ENCODE measurements at regions not wholly inside any gene's neighbourhood (a gene's known extent, or its start where the extent isn't known, plus 50 kb on each side); places are given as distances from the start of the nearest gene placed in this dataset.

- no peaks in the 10 kb centered on the region for H3K36me3 ChIP-seq (ENCODE audit: control insufficient read depth in 2 of 2, insufficient read depth in 1 of 2, low read length in 2 of 2)
- no peaks in the 10 kb centered on the region for H3K9me3 ChIP-seq (ENCODE audit: control insufficient read depth, insufficient read depth, low read depth, low read length)
- POLR2A ChIA-PET: no interaction called here
- TF ChIP-seq, protein P1, sequence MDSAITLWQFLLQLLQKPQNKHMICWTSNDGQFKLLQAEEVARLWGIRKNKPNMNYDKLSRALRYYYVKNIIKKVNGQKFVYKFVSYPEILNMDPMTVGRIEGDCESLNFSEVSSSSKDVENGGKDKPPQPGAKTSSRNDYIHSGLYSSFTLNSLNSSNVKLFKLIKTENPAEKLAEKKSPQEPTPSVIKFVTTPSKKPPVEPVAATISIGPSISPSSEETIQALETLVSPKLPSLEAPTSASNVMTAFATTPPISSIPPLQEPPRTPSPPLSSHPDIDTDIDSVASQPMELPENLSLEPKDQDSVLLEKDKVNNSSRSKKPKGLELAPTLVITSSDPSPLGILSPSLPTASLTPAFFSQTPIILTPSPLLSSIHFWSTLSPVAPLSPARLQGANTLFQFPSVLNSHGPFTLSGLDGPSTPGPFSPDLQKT (IDR thresholded peaks at IDR 0.05; ENCODE audit: borderline replicate concordance, low read depth, low read length): no peak
- CTCF ChIA-PET: interaction anchor here (2.1 kb wide), 1 partner anchor 10 kb away, joined by 4 read pairs; no protein-coding TSS in a partner anchor
- no peaks in the 10 kb centered on the region for H3K4me1 ChIP-seq (ENCODE audit: control insufficient read depth, insufficient read depth, low read length)
- H3K27ac ChIP-seq (ENCODE audit: extremely low read depth, low read depth, low read length): no peak overlapping the region
- H3K4me3 ChIP-seq (ENCODE audit: low read depth, low read length): no peak overlapping the region
These were observed 184.0 kb upstream of the CHAC2 start for GRCh38 chr2:53583583-53583982.

GRCh38 chr2:53582556-53582955 is 185.0 kb upstream of the CHAC2 start:
- Histone ChIP-seq H3K4me1 (ENCODE audit: control insufficient read depth, insufficient read depth, low read length) (no peaks in the 10 kb centered on the region), H3K27ac (ENCODE audit: extremely low read depth, low read depth, low read length) (no peak overlapping the region), H3K4me3 (ENCODE audit: low read depth, low read length) (no peak overlapping the region), H3K36me3 (ENCODE audit: control insufficient read depth in 2 of 2, insufficient read depth in 1 of 2, low read length in 2 of 2) (no peaks in the 10 kb centered on the region), H3K9me3 (ENCODE audit: control insufficient read depth, insufficient read depth, low read depth, low read length) (no peaks in the 10 kb centered on the region)
- CTCF ChIA-PET: interaction anchor here (2.1 kb wide), 1 partner anchor 11 kb away, joined by 4 read pairs; no protein-coding TSS in a partner anchor
- POLR2A ChIA-PET: no interaction called here
- TF ChIP-seq ZBTB10 (tag by site-specific recombination; IDR thresholded peaks at IDR 0.05): no peak
- no peak for TF ChIP-seq HOXD13 (CRISPR knock-in tag; IDR thresholded peaks at IDR 0.05; ENCODE audit: borderline replicate concordance)

DNA sequence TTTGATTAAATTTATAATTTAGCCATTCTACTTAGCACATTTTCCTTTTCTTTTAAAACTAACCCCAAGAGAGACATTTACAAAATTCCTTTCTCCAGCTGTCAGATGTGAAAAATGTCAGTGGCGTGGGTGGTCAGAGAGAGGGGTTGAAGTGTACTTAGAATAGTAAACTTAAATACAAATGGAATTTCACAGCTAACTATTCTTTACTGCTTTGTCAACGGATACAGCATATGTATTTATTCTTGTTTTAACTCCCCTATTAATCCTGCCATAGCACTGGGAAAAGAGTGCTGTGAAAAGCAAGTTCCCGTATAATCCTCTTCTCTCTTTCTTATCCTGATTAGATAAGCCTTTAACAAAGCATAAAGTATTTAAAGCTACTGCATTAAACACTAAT is 191.4 kb upstream of the CHAC2 start:
- Histone ChIP-seq H3K4me1 (ENCODE audit: control insufficient read depth, insufficient read depth, low read length) (no peaks in the 10 kb centered on the region), H3K4me3 (ENCODE audit: low read depth, low read length) (no peak overlapping the region), H3K36me3 (ENCODE audit: control insufficient read depth in 2 of 2, insufficient read depth in 1 of 2, low read length in 2 of 2) (no peaks in the 10 kb centered on the region), H3K27ac (ENCODE audit: extremely low read depth, low read depth, low read length) (no peak overlapping the region), H3K9me3 (ENCODE audit: control insufficient read depth, insufficient read depth, low read depth, low read length) (no peaks in the 10 kb centered on the region)
- CTCF ChIA-PET: no interaction called here
- POLR2A ChIA-PET: no interaction called here
- no peak for TF ChIP-seq ZNF701 (tag by site-specific recombination; IDR thresholded peaks at IDR 0.05)
- TF ChIP-seq ZBTB11 (tag by site-specific recombination; conservative IDR thresholded peaks at IDR 0.05; ENCODE audit: low read depth): no peak
- no peak for TF ChIP-seq ZFHX2 (tag by site-specific recombination; conservative IDR thresholded peaks at IDR 0.05)
- no peak for TF ChIP-seq ZNF266 (tag by site-specific recombination; IDR thresholded peaks at IDR 0.05; ENCODE audit: low read depth)
- TF ChIP-seq HOXA7 (CRISPR knock-in tag; IDR thresholded peaks at IDR 0.05; ENCODE audit: borderline replicate concordance): no peak
- TF ChIP-seq ZNF114 (tag by site-specific recombination; IDR thresholded peaks at IDR 0.05): no peak
- no peak for TF ChIP-seq ZNF473 (tag by site-specific recombination; IDR thresholded peaks at IDR 0.05)
- no peak for TF ChIP-seq ZNF610 (tag by site-specific recombination; IDR thresholded peaks at IDR 0.05; ENCODE audit: borderline replicate concordance)

DNA sequence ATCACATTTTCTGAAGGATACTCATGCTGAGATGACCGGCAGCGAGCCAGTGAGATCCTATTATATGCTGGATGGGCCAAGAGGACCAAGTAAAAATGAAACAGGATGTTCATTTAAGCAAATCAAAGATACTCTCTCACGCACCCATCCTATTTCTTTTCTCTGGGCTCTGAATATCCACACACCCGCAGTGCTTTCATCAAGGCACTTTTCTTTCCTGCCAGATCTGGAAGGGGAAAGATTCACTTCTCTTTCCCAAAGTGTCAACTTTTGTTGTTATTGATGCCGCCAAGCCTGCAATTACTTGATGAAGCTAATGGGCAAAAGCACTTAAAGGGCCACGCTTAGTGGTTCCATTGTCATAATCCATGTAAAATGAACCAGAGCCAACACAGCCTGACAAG is 191.9 kb upstream of the CHAC2 start:
- Histone ChIP-seq H3K4me3 (ENCODE audit: low read depth, low read length) (no peak overlapping the region), H3K9me3 (ENCODE audit: control insufficient read depth, insufficient read depth, low read depth, low read length) (no peaks in the 10 kb centered on the region), H3K27ac (ENCODE audit: extremely low read depth, low read depth, low read length) (no peak overlapping the region), H3K36me3 (ENCODE audit: control insufficient read depth in 2 of 2, insufficient read depth in 1 of 2, low read length in 2 of 2) (no peaks in the 10 kb centered on the region), H3K4me1 (ENCODE audit: control insufficient read depth, insufficient read depth, low read length) (no peaks in the 10 kb centered on the region)
- CTCF ChIA-PET: no interaction called here
- POLR2A ChIA-PET: no interaction called here
- TF ChIP-seq ZNF174 (tag by site-specific recombination; IDR thresholded peaks at IDR 0.05) (no peak), ZNF660 (tag by site-specific recombination; IDR thresholded peaks at IDR 0.05) (no peak), ZNF580 (tag by site-specific recombination; IDR thresholded peaks at IDR 0.05) (no peak), SP3 (tag by site-specific recombination; IDR thresholded peaks at IDR 0.05) (no peak), SALL2 (tag by site-specific recombination; IDR thresholded peaks at IDR 0.05; ENCODE audit: borderline replicate concordance) (no peak), ZNF548 (tag by site-specific recombination; IDR thresholded peaks at IDR 0.05) (no peak), ZNF585B (tag by site-specific recombination; IDR thresholded peaks at IDR 0.05) (no peak), ZNF600 (tag by site-specific recombination; IDR thresholded peaks at IDR 0.05) (no peak), HOXA7 (CRISPR knock-in tag; IDR thresholded peaks at IDR 0.05; ENCODE audit: borderline replicate concordance) (no peak)
